Fibroblast of lung (primary cell): ENCODE measurements at regions not wholly inside any gene's neighbourhood (a gene's known extent, or its start where the extent isn't known, plus 50 kb on each side); places are given as distances from the start of the nearest gene placed in this dataset.

ENCODE experiments used
- DNase-seq, 2 donors: peaks; one replicate each; pipeline versions ENCODE4 v3.0.0 to v3.0.0-alpha.2; 2010; ENCODE audit warnings: low read depth in 2 of 2
- H2AFZ ChIP-seq: 2 replicates; pipeline ENCODE4 v1.5.1; 2012; ENCODE audit warnings: low read length, control low read depth, inconsistent platforms
- H3K27ac ChIP-seq: 2 replicates; pipeline ENCODE4 v1.5.1; 2011; ENCODE audit warnings: low read length, control low read depth; ENCODE audit not compliant: insufficient read depth
- H3K27me3 ChIP-seq: 2 replicates; pipeline ENCODE4 v1.5.1; 2011; ENCODE audit warnings: mild to moderate bottlenecking, low read length; ENCODE audit not compliant: control insufficient read depth, insufficient read depth
- H3K36me3 ChIP-seq: 2 replicates; pipeline ENCODE4 v1.5.1; 2011; ENCODE audit warnings: low read length; ENCODE audit not compliant: control insufficient read depth, insufficient read depth
- H3K4me1 ChIP-seq: 2 replicates; pipeline ENCODE4 v1.5.1; 2011; ENCODE audit warnings: low read length; ENCODE audit not compliant: control insufficient read depth, insufficient read depth; ENCODE audit errors: extremely low read depth
- H3K4me2 ChIP-seq: 2 replicates; pipeline ENCODE4 v1.5.1; 2011; ENCODE audit warnings: low read length, control low read depth; ENCODE audit not compliant: insufficient read depth; ENCODE audit errors: extremely low read depth
- H3K4me3 ChIP-seq, 4 experiments: fragments of 200-600 bp in 1 of 4; sonication (generic) in 1 of 4; replicated peaks in 1 of 4; 2 replicates each; pipeline ENCODE4 v1.5.1; 2011 to 2016; ENCODE audit warnings: low read length in 4 of 4, low read depth in 3 of 4, mild to moderate bottlenecking in 3 of 4, control low read depth in 2 of 4, inconsistent platforms in 1 of 4, mixed read lengths in 1 of 4; ENCODE audit not compliant: insufficient read depth in 1 of 4; ENCODE audit errors: control extremely low read depth in 1 of 4
- H3K79me2 ChIP-seq: 2 replicates; pipeline ENCODE4 v1.5.1; 2012; ENCODE audit warnings: mild to moderate bottlenecking, low read length, inconsistent platforms; ENCODE audit not compliant: control insufficient read depth, insufficient read depth
- H3K9ac ChIP-seq: 2 replicates; pipeline ENCODE4 v1.5.1; 2011; ENCODE audit warnings: mild to moderate bottlenecking, low read length, control low read depth; ENCODE audit not compliant: insufficient read depth
- H3K9me3 ChIP-seq: 2 replicates; pipeline ENCODE4 v1.5.1; 2012; ENCODE audit warnings: low read depth, low read length; ENCODE audit not compliant: control insufficient read depth, insufficient read depth
- H4K20me1 ChIP-seq: 2 replicates; pipeline ENCODE4 v1.5.1; 2011; ENCODE audit warnings: low read length; ENCODE audit not compliant: control insufficient read depth, insufficient read depth; ENCODE audit errors: extremely low read depth
- EZH2 ChIP-seq: IDR thresholded peaks from 2 replicates; pipeline ENCODE4 v1.5.1; 2012; ENCODE audit warnings: low read length, control low read depth, mild to moderate bottlenecking; ENCODE audit errors: missing control alignments
- TF ChIP-seq, protein P1 (sequence below), 2 donors: IDR thresholded peaks in 1 of 2; conservative IDR thresholded peaks in 1 of 2; 1 replicate in 1 of 2; 2 replicates in 1 of 2; pipeline ENCODE4 v1.5.1; 2011 to 2012; ENCODE audit warnings: low read length in 2 of 2, control low read depth in 1 of 2, inconsistent platforms in 1 of 2, low read depth in 1 of 2, mild to moderate bottlenecking in 1 of 2

DNA sequence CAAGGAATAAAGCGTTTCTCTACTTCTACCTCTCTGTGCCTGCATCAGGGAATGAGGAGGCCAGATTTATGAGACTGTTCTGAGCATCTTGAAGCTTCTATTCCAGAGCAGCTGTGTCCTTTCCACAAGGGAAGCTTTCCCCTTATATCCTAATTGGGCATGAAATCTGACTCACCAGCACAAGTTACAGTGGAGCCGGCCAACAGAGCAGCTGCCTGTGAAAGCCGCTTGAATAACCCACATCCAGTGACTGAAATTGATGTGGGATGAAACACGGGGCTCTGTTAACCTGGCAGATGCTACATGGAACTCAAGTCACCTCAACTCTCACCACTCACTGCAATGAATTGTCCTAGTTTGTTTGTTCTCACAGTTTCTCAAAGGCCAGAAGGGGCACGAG is 400.3 kb downstream of the TFAP2A start:
- Histone ChIP-seq H3K79me2 (no peaks in the 10 kb centered on the region), H4K20me1 (no peaks in the 10 kb centered on the region), H3K9me3 (no peaks in the 10 kb centered on the region), H3K27ac (no peak overlapping the region), H2AFZ (no peak overlapping the region), H3K4me1 (no peaks in the 10 kb centered on the region), H3K36me3 (no peaks in the 10 kb centered on the region), H3K4me3 (no peak overlapping the region), H3K9ac (no peak overlapping the region), H3K4me2 (no peak overlapping the region), H3K27me3 (no peaks in the 10 kb centered on the region)
- no peak for TF ChIP-seq EZH2
- TF ChIP-seq, protein P1, sequence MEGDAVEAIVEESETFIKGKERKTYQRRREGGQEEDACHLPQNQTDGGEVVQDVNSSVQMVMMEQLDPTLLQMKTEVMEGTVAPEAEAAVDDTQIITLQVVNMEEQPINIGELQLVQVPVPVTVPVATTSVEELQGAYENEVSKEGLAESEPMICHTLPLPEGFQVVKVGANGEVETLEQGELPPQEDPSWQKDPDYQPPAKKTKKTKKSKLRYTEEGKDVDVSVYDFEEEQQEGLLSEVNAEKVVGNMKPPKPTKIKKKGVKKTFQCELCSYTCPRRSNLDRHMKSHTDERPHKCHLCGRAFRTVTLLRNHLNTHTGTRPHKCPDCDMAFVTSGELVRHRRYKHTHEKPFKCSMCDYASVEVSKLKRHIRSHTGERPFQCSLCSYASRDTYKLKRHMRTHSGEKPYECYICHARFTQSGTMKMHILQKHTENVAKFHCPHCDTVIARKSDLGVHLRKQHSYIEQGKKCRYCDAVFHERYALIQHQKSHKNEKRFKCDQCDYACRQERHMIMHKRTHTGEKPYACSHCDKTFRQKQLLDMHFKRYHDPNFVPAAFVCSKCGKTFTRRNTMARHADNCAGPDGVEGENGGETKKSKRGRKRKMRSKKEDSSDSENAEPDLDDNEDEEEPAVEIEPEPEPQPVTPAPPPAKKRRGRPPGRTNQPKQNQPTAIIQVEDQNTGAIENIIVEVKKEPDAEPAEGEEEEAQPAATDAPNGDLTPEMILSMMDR (conservative IDR thresholded peaks at IDR 0.05 in 1 of 2, IDR thresholded peaks at IDR 0.05 in 1 of 2; ENCODE audit: low read depth in 1 of 2, low read length in 2 of 2), result no peak
- peak in 1 of 2 donors; percentile 26 for DNase-seq

- no peaks in the 10 kb centered on the region for H3K27me3 ChIP-seq
- DNase-seq, result no peak
- TF ChIP-seq EZH2, result no peak
- TF ChIP-seq, protein P1 (conservative IDR thresholded peaks at IDR 0.05 in 1 of 2, IDR thresholded peaks at IDR 0.05 in 1 of 2; ENCODE audit: low read depth in 1 of 2, low read length in 2 of 2), result no peak
- no peak overlapping the region for H3K9ac ChIP-seq
- H3K36me3 ChIP-seq, result no peaks in the 10 kb centered on the region
- no peaks in the 10 kb centered on the region for H4K20me1 ChIP-seq
- H3K27ac ChIP-seq, result no peak overlapping the region
- no peak overlapping the region for H2AFZ ChIP-seq
- H3K4me3 ChIP-seq, result no peak overlapping the region
- H3K9me3 ChIP-seq, result no peaks in the 10 kb centered on the region
- no peaks in the 10 kb centered on the region for H3K79me2 ChIP-seq
- H3K4me2 ChIP-seq, result no peak overlapping the region
- H3K4me1 ChIP-seq, result no peaks in the 10 kb centered on the region
Observed at GRCh38 chr6:10000551-10000950, 414.3 kb downstream of the TFAP2A start.

DNA sequence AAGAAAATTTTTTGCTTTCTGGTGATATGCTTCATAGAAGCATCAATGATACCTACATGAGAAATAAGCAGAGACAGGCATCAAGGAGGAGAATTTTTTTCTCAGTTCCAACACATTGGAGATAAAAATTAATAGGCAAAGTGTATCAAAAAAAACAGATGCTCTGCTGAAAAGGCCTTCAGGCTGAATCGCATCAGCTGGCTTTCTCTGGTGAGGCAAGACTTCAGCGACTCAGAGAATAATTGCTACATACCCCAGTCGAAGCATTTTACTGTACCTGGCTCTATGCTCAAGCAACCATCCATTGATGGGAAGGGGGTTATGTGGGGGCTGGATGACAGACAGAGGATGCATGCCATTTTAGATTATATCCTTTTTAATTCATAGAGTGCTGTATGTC is 415.1 kb downstream of the TFAP2A start:
- H3K27me3 ChIP-seq, result no peaks in the 10 kb centered on the region
- no peak for DNase-seq
- H3K4me1 ChIP-seq, result no peaks in the 10 kb centered on the region
- no peaks in the 10 kb centered on the region for H4K20me1 ChIP-seq
- H2AFZ ChIP-seq, result no peak overlapping the region
- H3K9ac ChIP-seq, result no peak overlapping the region
- no peak overlapping the region for H3K4me3 ChIP-seq
- no peaks in the 10 kb centered on the region for H3K9me3 ChIP-seq
- H3K4me2 ChIP-seq, result no peak overlapping the region
- no peaks in the 10 kb centered on the region for H3K79me2 ChIP-seq
- H3K36me3 ChIP-seq, result no peaks in the 10 kb centered on the region
- TF ChIP-seq EZH2, result no peak
- TF ChIP-seq, protein P1 (conservative IDR thresholded peaks at IDR 0.05 in 1 of 2, IDR thresholded peaks at IDR 0.05 in 1 of 2; ENCODE audit: low read depth in 1 of 2, low read length in 2 of 2), result no peak
- no peak overlapping the region for H3K27ac ChIP-seq
